Spleen (tissue), 7 donors: ENCODE measurements at regions not wholly inside any gene's neighbourhood (a gene's known extent, or its start where the extent isn't known, plus 50 kb on each side); places are given as distances from the start of the nearest gene placed in this dataset.

Experiments used
- CTCF ChIP-seq, 11 experiments: fragments of 200-600 bp in 7 of 11; fragments of 450-650 bp in 4 of 11; sonication (generic) in 4 of 11; IDR thresholded peaks in 8 of 11; conservative IDR thresholded peaks in 3 of 11; 1 replicate in 7 of 11; 2 replicates in 4 of 11; pipeline versions ENCODE4 v1.4.0 to v1.8.0; 2016 to 2021; ENCODE audit warnings: antibody characterized with exemption in 11 of 11, inconsistent platforms in 4 of 11, mild to moderate bottlenecking in 1 of 11
- POLR2A ChIP-seq, 3 donors: fragments of 450-650 bp; IDR thresholded peaks; one replicate each; pipeline ENCODE4 v1.5.1; 2017; ENCODE audit warnings: antibody characterized with exemption in 3 of 3, mild to moderate bottlenecking in 1 of 3
- POLR2AphosphoS5 ChIP-seq, 3 donors: sonication (generic); formaldehyde crosslinking; IDR thresholded peaks; one replicate each; pipeline ENCODE4 v1.5.1; 2017; ENCODE audit warnings: antibody characterized with exemption in 3 of 3
- donor health status: DM: no; HTN: no; CAD: no; lungs with moderate emphysema.
- donor health status: DM: no; HTN: no; CAD: no.
- donor health status: DM: no; HTN: no; CAD: no.

- TF ChIP-seq CTCF (IDR thresholded peaks at IDR 0.05 in 8 of 11, conservative IDR thresholded peaks at IDR 0.05 in 3 of 11) (no peak), POLR2AphosphoS5 (IDR thresholded peaks at IDR 0.05) (no peak), POLR2A (IDR thresholded peaks at IDR 0.05) (no peak)
Measured at GRCh38 chr5:20680718-20681302, 692.8 kb upstream of the CDH18 start.
